ENCODE measurements at regions not wholly inside any gene's neighbourhood (a gene's known extent, or its start where the extent isn't known, plus 50 kb on each side); places are given as distances from the start of the nearest gene placed in this dataset.

- no peak for TF ChIP-seq POLR2A (IDR thresholded peaks at IDR 0.05)
- TF ChIP-seq, protein P1, sequence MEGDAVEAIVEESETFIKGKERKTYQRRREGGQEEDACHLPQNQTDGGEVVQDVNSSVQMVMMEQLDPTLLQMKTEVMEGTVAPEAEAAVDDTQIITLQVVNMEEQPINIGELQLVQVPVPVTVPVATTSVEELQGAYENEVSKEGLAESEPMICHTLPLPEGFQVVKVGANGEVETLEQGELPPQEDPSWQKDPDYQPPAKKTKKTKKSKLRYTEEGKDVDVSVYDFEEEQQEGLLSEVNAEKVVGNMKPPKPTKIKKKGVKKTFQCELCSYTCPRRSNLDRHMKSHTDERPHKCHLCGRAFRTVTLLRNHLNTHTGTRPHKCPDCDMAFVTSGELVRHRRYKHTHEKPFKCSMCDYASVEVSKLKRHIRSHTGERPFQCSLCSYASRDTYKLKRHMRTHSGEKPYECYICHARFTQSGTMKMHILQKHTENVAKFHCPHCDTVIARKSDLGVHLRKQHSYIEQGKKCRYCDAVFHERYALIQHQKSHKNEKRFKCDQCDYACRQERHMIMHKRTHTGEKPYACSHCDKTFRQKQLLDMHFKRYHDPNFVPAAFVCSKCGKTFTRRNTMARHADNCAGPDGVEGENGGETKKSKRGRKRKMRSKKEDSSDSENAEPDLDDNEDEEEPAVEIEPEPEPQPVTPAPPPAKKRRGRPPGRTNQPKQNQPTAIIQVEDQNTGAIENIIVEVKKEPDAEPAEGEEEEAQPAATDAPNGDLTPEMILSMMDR (IDR thresholded peaks at IDR 0.05) = no peak
These were observed 130.9 kb upstream of the TET2 start for GRCh38 chr4:105015750-105016149.
